ENCODE measurements at regions not wholly inside any gene's neighbourhood (a gene's known extent, or its start where the extent isn't known, plus 50 kb on each side); places are given as distances from the start of the nearest gene placed in this dataset.

- in situ Hi-C loops (cut with MboI; ENCODE audit: low sequenced_read_pairs) = no loop called here
Observed at GRCh38 chr10:65858841-65859240, 1067.0 kb upstream of the LRRTM3 start.

- in situ Hi-C loops (cut with MboI; ENCODE audit: low sequenced_read_pairs) = no loop called here
Observed at GRCh38 chr10:65861249-65861648, 1064.6 kb upstream of the LRRTM3 start.

Data from HL-60/S4 (cell line).